ENCODE measurements at regions not wholly inside any gene's neighbourhood (a gene's known extent, or its start where the extent isn't known, plus 50 kb on each side); places are given as distances from the start of the nearest gene placed in this dataset.
A peak's percentile ranks its signal among the peaks of the same experiment; 100 is the strongest.

DNA sequence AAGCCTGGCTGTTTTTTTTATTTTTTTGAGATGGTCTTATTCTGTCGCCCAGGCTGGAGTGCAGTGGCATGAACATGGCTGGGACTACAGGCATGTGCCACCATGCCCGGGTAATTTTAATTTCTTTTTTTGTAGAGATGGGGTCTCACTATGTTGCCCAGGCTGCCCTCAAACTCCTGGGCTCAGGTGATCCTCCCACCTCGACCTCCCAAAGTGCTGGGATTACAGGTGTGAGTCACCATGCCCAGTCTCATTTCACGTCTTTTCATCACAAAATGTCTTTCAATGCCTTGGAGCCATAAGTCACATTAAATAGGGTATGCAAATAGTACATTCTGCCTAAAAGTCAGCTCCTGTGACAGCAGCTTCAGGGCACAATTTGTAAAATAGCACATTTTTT lies 52.8 kb downstream of the SOX2 start:
- H3K27me3 Mint-ChIP-seq: peaks cover 0 to 4% of the 10 kb centered on the region in 2 donors
- H3K27ac Mint-ChIP-seq: no peak overlapping the region
- H3K36me3 Mint-ChIP-seq: no peaks in the 10 kb centered on the region
- H3K4me3 Mint-ChIP-seq: no peak overlapping the region
- no peaks in the 10 kb centered on the region for H3K4me1 Mint-ChIP-seq
- H3K9me3 Mint-ChIP-seq: no peaks in the 10 kb centered on the region
- no peak for ATAC-seq (replicated peaks)
- DNase-seq: no peak

DNA sequence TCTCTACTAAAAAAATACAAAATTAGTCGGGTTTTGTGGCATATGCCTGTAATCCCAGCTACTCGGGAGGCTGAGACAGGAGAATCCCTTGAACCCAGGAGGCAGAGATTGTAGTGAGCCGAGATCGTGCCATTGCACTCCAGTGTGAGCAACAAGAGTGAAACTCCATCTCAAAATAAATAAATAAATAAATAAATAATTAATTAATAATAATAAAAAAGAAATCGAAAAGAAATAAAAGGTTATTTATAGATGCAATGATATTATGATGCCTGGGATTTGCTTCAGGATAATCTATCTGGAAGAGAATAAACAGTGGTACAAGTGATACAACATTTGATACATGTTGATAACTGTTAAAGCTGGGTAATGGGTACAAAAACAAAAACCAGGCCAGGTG lies 58.6 kb downstream of the SOX2 start:
- ATAC-seq (replicated peaks) (no peak), DNase-seq (no peak)
- Mint-ChIP-seq H3K36me3 (no peaks in the 10 kb centered on the region), H3K4me1 (no peaks in the 10 kb centered on the region), H3K27me3 (peaks cover 0 to 4% of the 10 kb centered on the region in 2 donors), H3K27ac (no peak overlapping the region), H3K9me3 (no peaks in the 10 kb centered on the region), H3K4me3 (no peak overlapping the region)

DNA sequence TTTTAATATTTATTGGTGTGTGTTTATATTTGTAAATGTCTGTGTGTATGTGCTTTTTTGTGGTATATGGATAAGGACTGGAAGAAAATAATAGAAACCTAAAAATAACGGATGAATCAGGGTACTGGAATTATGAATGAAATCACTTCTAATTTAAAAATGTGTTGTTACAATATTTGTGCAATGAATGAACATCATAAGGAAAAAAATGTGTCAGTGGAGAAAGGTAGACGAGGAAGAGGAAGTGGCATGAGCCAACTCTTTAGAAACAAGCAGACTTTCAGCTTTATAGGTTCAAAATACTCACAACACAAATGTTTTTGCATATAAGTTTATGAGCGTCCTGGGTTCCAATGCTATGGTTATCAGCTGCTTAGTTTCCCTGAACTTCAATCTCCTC lies 59.4 kb downstream of the SOX2 start:
- Mint-ChIP-seq H3K9me3 (no peaks in the 10 kb centered on the region), H3K4me3 (no peak overlapping the region), H3K36me3 (no peaks in the 10 kb centered on the region), H3K27ac (no peak overlapping the region), H3K27me3 (peaks cover 0 to 4% of the 10 kb centered on the region in 2 donors), H3K4me1 (no peaks in the 10 kb centered on the region)
- no peak for ATAC-seq (replicated peaks)
- no peak for DNase-seq

DNA sequence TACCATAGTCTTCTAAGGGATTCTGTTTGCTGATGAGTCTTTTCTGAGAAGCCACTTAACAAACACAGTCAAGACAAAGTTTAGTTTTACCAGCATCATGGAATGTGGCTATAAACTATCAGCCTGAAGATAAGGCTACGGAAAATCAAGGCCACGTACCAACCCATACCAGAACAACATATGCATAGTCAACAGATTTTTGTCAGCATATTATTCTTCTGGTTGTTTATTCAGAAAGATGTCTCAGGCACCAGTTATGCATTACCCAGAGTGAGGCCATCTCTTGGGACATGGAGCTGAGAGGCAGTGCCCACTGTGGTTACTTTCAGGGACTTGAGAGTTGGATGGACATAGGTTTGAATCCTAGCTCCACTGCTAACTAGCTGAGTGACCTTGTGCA lies 60.4 kb downstream of the SOX2 start:
- Mint-ChIP-seq H3K27ac (no peak overlapping the region), H3K9me3 (no peaks in the 10 kb centered on the region), H3K36me3 (no peaks in the 10 kb centered on the region), H3K4me1 (no peaks in the 10 kb centered on the region), H3K27me3 (peaks cover 0 to 4% of the 10 kb centered on the region in 2 donors), H3K4me3 (no peak overlapping the region)
- ATAC-seq (replicated peaks) (no peak), DNase-seq (no peak)

DNA sequence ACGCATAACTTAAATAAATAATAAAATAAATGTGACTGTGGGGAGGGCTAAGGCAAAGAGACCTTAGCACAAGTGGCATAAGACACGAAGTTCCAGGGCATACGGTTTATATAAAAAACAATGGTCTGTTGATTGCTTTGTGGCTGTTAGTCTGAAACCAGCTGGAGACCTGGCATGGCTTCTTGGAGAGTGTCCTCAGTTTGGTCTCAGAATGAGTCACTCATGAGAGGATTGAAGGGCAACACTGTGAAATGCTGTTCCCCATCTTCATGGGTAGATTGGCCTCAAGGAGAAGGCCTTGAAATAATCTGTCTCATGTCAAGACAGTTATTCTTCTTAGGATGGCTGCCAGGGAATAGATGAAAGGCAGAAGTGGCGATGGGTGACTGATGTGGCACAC lies 62.2 kb downstream of the SOX2 start:
- ATAC-seq (replicated peaks) (no peak), DNase-seq (no peak)
- Mint-ChIP-seq H3K4me1 (no peaks in the 10 kb centered on the region), H3K9me3 (no peaks in the 10 kb centered on the region), H3K27me3 (peaks cover 0 to 7% of the 10 kb centered on the region in 2 donors), H3K36me3 (no peaks in the 10 kb centered on the region), H3K4me3 (no peak overlapping the region), H3K27ac (no peak overlapping the region)

DNA sequence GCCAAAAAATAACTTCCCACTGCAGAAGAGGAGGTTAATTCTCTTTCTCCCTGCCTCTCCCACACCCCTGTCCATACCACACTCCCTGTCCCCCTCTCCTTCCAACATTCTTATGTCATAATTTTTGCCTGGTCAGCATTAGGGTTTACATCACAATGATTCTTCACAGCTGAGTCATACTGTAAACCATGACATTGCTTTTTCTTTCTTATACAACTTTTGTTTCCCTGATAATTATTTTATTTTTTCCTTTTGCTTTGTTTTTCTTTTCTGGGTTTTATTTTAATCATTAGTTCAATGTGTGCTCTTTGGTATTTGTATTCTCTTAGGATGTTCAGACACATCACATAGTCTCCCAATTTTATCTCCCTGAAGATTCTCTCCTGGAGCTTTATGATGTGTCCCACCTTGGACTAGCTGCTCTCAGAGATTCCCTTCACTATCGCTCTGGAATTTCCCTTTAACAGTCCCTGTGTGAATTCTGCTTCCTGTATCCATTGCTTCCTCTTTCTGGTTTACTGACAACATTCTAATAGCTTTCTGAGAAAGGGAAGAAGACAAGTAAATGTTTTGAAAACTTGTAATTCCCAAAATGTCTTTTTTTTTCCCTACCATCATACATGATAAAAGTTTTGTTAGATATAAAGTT lies 70.7 kb downstream of the SOX2 start:
- peaks cover 0 to 4% of the 10 kb centered on the region in 2 donors for H3K27me3 Mint-ChIP-seq
- no peaks in the 10 kb centered on the region for H3K4me1 Mint-ChIP-seq
- no peak overlapping the region for H3K27ac Mint-ChIP-seq
- no peaks in the 10 kb centered on the region for H3K36me3 Mint-ChIP-seq
- H3K9me3 Mint-ChIP-seq: peaks cover 2 to 5% of the 10 kb centered on the region in 2 donors
- ATAC-seq (replicated peaks): no peak
- no peak overlapping the region for H3K4me3 Mint-ChIP-seq
- no peak for DNase-seq

DNA sequence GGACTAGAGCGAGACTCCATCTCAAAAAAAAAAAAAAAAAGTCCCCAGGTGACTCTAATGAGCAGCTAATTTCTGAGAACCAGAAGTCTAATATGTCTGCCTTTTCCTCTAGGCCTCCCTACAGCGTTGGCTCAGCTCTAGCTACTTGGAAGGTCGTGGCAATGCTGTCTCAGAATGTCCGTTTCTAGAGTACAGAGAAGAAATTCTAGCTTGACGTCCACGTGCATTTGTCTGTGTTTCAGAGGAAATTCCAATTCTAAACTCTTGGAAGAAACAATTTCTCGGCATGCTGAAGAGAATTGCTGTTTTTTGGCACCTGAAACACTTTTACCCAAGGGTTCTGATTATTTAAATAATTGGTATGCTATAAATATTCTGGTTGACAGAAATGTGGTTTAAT lies 78.8 kb downstream of the SOX2 start:
- no peaks in the 10 kb centered on the region for H3K36me3 Mint-ChIP-seq
- H3K4me3 Mint-ChIP-seq: no peak overlapping the region
- H3K27ac Mint-ChIP-seq: no peak overlapping the region
- H3K27me3 Mint-ChIP-seq: no peaks in the 10 kb centered on the region
- ATAC-seq (replicated peaks): no peak
- no peaks in the 10 kb centered on the region for H3K4me1 Mint-ChIP-seq
- DNase-seq: no peak
- no peaks in the 10 kb centered on the region for H3K9me3 Mint-ChIP-seq

DNA sequence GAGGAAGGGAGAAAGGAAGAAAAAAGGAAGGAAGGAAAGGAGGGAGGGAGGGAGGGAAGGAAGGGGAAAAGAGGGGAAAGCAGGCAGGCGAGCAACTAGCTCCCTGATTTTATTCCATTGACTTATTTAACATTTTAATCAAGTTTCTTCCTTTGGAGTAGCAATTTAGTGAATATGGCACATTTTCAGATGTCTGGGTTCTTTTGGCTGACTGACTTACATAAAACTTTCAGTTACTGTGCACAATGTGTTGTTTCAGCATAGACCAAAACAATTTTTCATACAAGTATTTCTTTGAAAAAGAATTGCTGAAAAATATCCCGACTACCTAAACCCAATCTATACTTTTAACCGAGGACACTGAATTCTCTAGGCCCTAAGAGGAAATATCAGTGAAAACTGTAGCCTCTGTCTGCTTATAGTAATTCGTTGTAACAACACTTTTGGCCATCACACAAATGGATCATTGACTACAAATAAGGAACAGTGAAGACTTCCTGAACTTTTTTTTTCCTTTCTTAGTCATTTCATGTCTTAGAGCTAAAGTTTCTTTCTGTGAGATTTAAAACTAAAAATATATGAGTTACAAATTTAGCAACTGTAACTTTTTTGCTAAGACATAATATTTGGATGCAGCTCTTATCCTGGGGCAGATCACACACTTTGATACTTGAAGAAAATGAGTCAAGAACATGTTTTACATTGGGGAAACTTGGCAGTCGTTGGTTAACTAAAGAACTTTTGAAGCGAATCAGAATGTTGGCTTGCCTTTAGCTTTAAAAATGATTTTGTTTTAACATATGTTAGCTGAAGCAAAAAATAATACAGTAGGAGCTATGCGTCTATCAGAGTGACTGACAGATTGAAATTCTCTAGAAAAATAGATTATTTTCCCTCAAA lies 79.6 kb downstream of the SOX2 start:
- Mint-ChIP-seq H3K36me3 (no peaks in the 10 kb centered on the region), H3K27ac (no peak overlapping the region), H3K4me3 (no peak overlapping the region), H3K9me3 (no peaks in the 10 kb centered on the region), H3K4me1 (no peaks in the 10 kb centered on the region), H3K27me3 (no peaks in the 10 kb centered on the region)
- DNase-seq (no peak), ATAC-seq (replicated peaks) (no peak)

DNA sequence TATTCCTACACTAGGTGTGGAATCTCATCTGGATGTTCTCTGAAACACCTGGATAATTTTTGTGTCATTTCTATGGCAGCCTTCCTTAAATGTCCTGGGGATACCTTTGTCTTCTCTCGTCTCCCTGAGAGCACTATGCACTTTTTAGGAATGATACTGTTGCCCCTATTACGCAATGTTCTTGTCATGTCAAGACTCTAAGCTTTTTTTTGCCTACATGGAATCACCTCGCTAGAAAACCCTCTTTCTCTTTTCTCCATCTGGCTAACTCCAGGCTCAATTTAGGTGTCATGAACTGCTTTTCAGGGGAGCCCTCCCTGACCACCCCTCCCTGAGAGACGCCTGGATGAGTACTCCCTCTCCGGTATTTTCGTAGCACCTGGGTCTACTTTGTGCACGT lies 81.3 kb downstream of the SOX2 start:
- Mint-ChIP-seq H3K4me1 (no peaks in the 10 kb centered on the region), H3K27me3 (no peaks in the 10 kb centered on the region), H3K4me3 (no peak overlapping the region), H3K27ac (no peak overlapping the region), H3K9me3 (no peaks in the 10 kb centered on the region), H3K36me3 (no peaks in the 10 kb centered on the region)
- DNase-seq (no peak), ATAC-seq (replicated peaks) (no peak)

DNA sequence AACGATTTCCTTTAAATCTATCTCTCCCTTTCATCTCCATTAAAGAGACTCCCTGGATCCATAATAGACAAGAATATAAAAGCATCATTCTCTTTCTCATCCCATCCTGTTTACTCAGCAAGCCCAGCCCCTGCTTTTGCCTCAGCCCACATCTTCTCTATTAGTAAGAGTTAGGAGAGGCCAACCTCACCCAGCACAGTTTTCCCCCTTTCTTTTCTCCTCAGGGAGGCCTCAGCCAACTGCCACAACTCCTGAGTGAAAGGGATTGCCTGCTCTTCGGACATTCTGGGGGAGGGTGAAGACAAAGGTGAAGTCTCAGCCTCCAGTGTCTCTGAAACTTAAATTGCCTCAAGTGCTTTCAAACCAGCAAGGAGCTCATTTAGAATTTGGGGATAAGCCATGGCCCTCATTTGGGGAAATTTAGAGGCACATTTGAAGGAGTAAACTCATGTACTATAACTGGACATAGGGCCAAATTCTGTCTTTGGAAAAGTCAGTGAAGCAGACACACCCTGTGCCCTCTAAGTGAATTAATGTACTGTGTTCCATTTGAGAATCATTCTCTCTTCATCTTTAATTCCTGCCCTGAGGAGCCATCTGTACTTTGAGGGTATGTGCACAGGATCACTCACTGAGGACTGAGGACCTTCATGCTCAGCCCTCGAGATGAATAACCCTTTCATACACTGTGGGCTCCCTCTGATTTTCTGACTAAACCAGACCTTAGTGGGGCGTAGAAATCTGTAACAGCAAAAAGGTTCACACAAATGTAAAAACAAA lies 82.5 kb downstream of the SOX2 start:
- Mint-ChIP-seq H3K4me3 (no peak overlapping the region), H3K9me3 (no peaks in the 10 kb centered on the region)

DNA sequence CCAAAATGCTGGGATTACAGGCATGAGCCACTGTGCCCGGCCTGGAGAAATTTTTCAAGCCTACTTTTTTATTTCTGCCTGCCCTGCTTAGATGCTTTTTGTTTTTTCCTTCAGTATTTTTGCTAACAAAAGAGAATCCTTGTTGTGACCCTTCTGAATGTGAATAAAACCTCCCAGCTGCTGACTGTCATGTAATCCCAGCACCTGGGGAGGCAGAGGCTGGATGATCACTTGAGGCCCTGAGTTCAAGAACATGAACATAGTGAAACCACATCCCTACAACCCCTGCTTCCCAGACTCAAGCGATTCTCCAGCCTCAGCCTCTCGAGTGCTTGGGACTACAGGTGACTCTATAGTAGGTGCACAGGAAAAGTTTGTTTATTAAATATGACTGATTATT lies 84.9 kb downstream of the SOX2 start:
- Mint-ChIP-seq H3K4me3 (no peak overlapping the region), H3K4me1 (no peaks in the 10 kb centered on the region), H3K27me3 (no peaks in the 10 kb centered on the region), H3K27ac (no peak overlapping the region), H3K36me3 (no peaks in the 10 kb centered on the region), H3K9me3 (no peaks in the 10 kb centered on the region)
- ATAC-seq (replicated peaks) (no peak), DNase-seq (no peak)

More for the DNA sequence above, 82.5 kb downstream of the SOX2 start:
- H3K27me3 Mint-ChIP-seq: no peaks in the 10 kb centered on the region
- H3K36me3 Mint-ChIP-seq: no peaks in the 10 kb centered on the region
- no peak for ATAC-seq (replicated peaks)
- no peak for DNase-seq
- peak overlapping the region; percentile 56 for H3K27ac Mint-ChIP-seq
- no peaks in the 10 kb centered on the region for H3K4me1 Mint-ChIP-seq

DNA sequence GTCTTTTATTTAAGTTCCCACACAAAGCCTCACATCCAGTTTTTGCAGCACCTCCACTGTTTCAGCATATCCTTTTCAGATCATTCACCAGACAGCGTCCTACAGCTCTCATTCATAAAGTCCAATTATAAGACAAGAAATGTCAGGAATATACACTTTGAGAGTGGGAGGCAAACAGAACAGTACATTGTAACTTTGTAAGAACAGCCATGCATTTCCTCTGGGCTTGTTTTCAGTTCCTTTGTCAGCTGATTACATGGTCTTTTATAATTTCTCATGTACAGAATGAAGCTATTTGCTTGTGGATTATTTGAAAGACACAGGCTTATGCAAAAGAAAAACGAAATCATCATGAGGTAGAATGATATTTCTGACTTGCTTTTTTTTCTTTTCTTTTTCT lies 85.7 kb downstream of the SOX2 start:
- Mint-ChIP-seq H3K4me3 (no peak overlapping the region), H3K27me3 (no peaks in the 10 kb centered on the region), H3K4me1 (no peaks in the 10 kb centered on the region), H3K9me3 (no peaks in the 10 kb centered on the region), H3K36me3 (no peaks in the 10 kb centered on the region), H3K27ac (no peak overlapping the region)
- DNase-seq (no peak), ATAC-seq (replicated peaks) (no peak)

DNA sequence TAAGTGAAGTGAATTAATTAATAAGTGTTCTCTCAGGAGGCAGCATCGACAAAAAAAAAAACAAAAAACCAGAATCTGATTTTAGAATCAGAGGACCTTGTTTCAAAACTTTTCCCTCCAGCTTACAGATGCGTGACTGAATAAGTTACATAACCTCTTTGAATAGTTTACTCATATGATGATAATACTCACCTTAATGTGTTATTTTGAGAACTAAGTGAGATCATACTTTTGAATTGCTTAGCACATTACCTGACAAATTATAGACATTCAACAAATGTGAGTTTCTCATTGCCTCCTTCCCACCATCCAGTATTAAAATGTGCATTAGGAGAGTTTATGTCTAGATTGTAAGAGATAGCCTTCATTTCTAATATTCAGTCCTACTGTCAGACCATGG lies 94.0 kb downstream of the SOX2 start:
- Mint-ChIP-seq H3K36me3 (no peaks in the 10 kb centered on the region), H3K4me1 (peaks cover 0 to 1% of the 10 kb centered on the region in 2 donors), H3K9me3 (peaks cover 0 to 5% of the 10 kb centered on the region in 2 donors), H3K27ac (no peak overlapping the region), H3K27me3 (no peaks in the 10 kb centered on the region), H3K4me3 (no peak overlapping the region)
- no peak for ATAC-seq (replicated peaks)
- no peak for DNase-seq

DNA sequence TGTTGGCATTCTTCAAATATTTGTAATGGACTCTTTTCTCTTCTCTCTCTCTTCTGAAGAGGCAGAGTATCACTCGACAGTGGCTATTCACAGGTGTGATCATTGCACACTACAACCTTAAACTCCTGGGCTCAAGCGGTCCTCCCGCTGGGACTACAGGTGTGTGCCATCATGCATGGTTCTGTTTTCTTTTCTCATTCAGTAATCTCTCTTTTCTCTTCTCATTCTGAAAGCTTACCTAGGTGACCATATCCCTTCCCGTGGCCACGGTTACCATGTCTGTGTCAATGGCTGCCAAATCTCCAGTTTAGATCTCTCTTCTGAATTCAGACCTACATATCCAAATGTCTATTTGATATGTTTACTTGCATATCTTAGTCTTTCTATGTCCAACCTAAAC lies 96.3 kb downstream of the SOX2 start:
- no peaks in the 10 kb centered on the region for H3K27me3 Mint-ChIP-seq
- no peak for DNase-seq
- H3K4me3 Mint-ChIP-seq: no peak overlapping the region

More for the DNA sequence above, 96.3 kb downstream of the SOX2 start:
- Mint-ChIP-seq H3K27ac (no peak overlapping the region), H3K36me3 (no peaks in the 10 kb centered on the region), H3K4me1 (peaks cover 0 to 1% of the 10 kb centered on the region in 2 donors), H3K9me3 (peaks cover 0 to 5% of the 10 kb centered on the region in 2 donors)
- no peak for ATAC-seq (replicated peaks)
